GM10266 (cell line): ENCODE measurements at regions not wholly inside any gene's neighbourhood (a gene's known extent, or its start where the extent isn't known, plus 50 kb on each side); places are given as distances from the start of the nearest gene placed in this dataset.

Experiments
- DNase-seq: peaks from one replicate; pipeline ENCODE4 v3.0.0; 2012; ENCODE audit errors: extremely low spot score
- TF ChIP-seq, protein P1 (sequence below): IDR thresholded peaks from 2 replicates; pipeline ENCODE4 v1.5.1; 2012; ENCODE audit warnings: mild to moderate bottlenecking, low read depth; ENCODE audit not compliant: control insufficient read depth, insufficient read depth; ENCODE audit errors: missing control alignments

GRCh38 chr18:28826107-28826506 lies 649.2 kb upstream of the CDH2 start:
- no peak for DNase-seq
- TF ChIP-seq, protein P1, sequence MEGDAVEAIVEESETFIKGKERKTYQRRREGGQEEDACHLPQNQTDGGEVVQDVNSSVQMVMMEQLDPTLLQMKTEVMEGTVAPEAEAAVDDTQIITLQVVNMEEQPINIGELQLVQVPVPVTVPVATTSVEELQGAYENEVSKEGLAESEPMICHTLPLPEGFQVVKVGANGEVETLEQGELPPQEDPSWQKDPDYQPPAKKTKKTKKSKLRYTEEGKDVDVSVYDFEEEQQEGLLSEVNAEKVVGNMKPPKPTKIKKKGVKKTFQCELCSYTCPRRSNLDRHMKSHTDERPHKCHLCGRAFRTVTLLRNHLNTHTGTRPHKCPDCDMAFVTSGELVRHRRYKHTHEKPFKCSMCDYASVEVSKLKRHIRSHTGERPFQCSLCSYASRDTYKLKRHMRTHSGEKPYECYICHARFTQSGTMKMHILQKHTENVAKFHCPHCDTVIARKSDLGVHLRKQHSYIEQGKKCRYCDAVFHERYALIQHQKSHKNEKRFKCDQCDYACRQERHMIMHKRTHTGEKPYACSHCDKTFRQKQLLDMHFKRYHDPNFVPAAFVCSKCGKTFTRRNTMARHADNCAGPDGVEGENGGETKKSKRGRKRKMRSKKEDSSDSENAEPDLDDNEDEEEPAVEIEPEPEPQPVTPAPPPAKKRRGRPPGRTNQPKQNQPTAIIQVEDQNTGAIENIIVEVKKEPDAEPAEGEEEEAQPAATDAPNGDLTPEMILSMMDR = no peak

GRCh38 chr18:28824183-28824574 lies 647.2 kb upstream of the CDH2 start:
- no peak for DNase-seq
- TF ChIP-seq, protein P1 = no peak

- TF ChIP-seq, protein P1 = no peak
- no peak for DNase-seq
Measured at GRCh38 chr18:28823506-28824182, 646.7 kb upstream of the CDH2 start.

- DNase-seq = no peak
- TF ChIP-seq, protein P1 = no peak
Measured at GRCh38 chr18:28820353-28820752, 643.4 kb upstream of the CDH2 start.

- TF ChIP-seq, protein P1 = no peak
Measured at GRCh38 chr18:28816155-28816554, 639.2 kb upstream of the CDH2 start.

GRCh38 chr18:28814365-28814764 lies 637.4 kb upstream of the CDH2 start:
- no peak for DNase-seq
- TF ChIP-seq, protein P1 = no peak

More at GRCh38 chr18:28816155-28816554, 639.2 kb upstream of the CDH2 start:
- DNase-seq = no peak

GRCh38 chr18:28808373-28808772 lies 631.4 kb upstream of the CDH2 start:
- TF ChIP-seq, protein P1 = no peak
- DNase-seq = no peak
